GM21367 (cell line): ENCODE measurements at regions not wholly inside any gene's neighbourhood (a gene's known extent, or its start where the extent isn't known, plus 50 kb on each side); places are given as distances from the start of the nearest gene placed in this dataset.

Source experiments
- ATAC-seq: cut with Tn5 transposase; IDR thresholded peaks from one replicate; pipeline ENCODE4 v1.9.1; 2021; ENCODE audit not compliant: unreplicated experiment

- no peak for ATAC-seq
Observed at GRCh38 chr2:43171789-43172188, 54.6 kb downstream of the ZFP36L2 start.

- no peak for ATAC-seq
Observed at GRCh38 chr2:43170405-43171105, 55.9 kb downstream of the ZFP36L2 start.

GRCh38 chr2:43169987-43170386, 56.4 kb downstream of the ZFP36L2 start:
- no peak for ATAC-seq

- no peak for ATAC-seq
Observed at GRCh38 chr2:43169099-43169945, 57.1 kb downstream of the ZFP36L2 start.

- no peak for ATAC-seq
Observed at GRCh38 chr2:43168016-43168369, 58.4 kb downstream of the ZFP36L2 start.

- ATAC-seq: no peak
Observed at GRCh38 chr2:43165378-43166069, 60.9 kb downstream of the ZFP36L2 start.

GRCh38 chr2:43164686-43165085, 61.7 kb downstream of the ZFP36L2 start:
- no peak for ATAC-seq

GRCh38 chr2:43163584-43164270, 62.7 kb downstream of the ZFP36L2 start:
- ATAC-seq: no peak

GRCh38 chr2:43162511-43162776, 64.0 kb downstream of the ZFP36L2 start:
- ATAC-seq: no peak

GRCh38 chr2:43161650-43162510, 64.5 kb downstream of the ZFP36L2 start:
- no peak for ATAC-seq

GRCh38 chr2:43160778-43161177, 65.6 kb downstream of the ZFP36L2 start:
- no peak for ATAC-seq

- no peak for ATAC-seq
Observed at GRCh38 chr2:43159797-43160196, 66.6 kb downstream of the ZFP36L2 start.

GRCh38 chr2:43158259-43158880, 68.0 kb downstream of the ZFP36L2 start:
- ATAC-seq: no peak

- ATAC-seq: no peak
Observed at GRCh38 chr2:43157506-43158246, 68.7 kb downstream of the ZFP36L2 start.

GRCh38 chr2:43155851-43156411, 70.5 kb downstream of the ZFP36L2 start:
- ATAC-seq: no peak

- no peak for ATAC-seq
Observed at GRCh38 chr2:43154685-43155084, 71.7 kb downstream of the ZFP36L2 start.

GRCh38 chr2:43152741-43153647, 73.4 kb downstream of the ZFP36L2 start:
- no peak for ATAC-seq

GRCh38 chr2:43152186-43152585, 74.2 kb downstream of the ZFP36L2 start:
- ATAC-seq: no peak
